Sciatic nerve (tissue), 2 donors: ENCODE measurements at regions not wholly inside any gene's neighbourhood (a gene's known extent, or its start where the extent isn't known, plus 50 kb on each side); places are given as distances from the start of the nearest gene placed in this dataset.

Experiments
- ATAC-seq: fragments of 200-7000 bp; cut with Tn5 transposase; one replicate; pipeline ENCODE4 v1.9.1; 2020; ENCODE audit warnings: mild to moderate bottlenecking, moderate library complexity
- DNase-seq: peaks from one replicate; pipeline ENCODE4 v3.0.0-alpha.2; 2020; ENCODE audit warnings: low spot score
- intact Hi-C: fragments of 100-400 bp; cut with DNase I; formaldehyde crosslinking; loops from one replicate; pipeline ENCODE4 v1.14.2; 2022
- donor health status: DM: no; HTN: no; CAD: no.
- donor health status: DM: no; HTN: no; CAD: no.

DNA sequence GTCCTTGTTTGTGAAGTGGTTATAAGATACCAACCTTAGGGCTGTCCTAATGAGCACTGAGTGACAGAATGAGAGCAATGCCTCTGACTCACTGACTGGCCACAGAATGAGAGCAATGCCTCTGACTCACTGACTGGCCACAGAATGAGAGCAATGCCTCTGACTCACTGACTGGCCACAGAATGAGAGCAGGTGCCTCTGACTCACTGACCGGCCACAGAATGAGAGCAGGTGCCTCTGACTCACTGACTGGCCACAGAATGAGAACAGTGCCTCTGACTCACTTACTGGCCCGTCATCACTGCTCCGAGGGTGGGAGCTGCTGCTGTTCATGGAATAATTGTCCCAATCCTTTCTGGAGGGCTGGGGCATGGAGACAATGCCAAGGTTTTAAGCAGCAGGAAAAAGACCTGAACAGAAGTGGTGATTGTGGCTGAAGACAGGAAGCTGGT, 265.2 kb upstream of the PPP2R2D start:
- intact Hi-C loops, result no loop called here
- ATAC-seq, result no peak
- DNase-seq, result no peak

DNA sequence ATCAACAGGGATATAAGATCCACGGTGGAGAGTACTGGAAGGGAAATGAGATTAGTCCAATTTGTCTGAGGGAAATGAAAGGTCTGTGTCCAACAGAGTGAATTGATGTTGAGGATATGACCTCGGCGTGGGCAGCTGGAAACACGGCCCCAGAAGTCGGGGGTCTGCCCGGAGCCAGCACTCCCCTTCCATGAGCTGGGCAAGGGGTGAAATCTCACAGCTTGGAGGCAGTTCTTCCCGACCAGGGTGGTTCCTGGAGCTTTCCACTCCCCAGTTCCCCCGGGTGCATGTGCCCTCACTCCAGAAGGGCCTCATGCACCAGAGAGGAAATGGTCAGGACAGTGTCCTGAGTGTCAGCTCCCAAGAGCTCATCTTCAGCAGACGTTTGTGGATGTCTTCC, 264.7 kb upstream of the PPP2R2D start:
- ATAC-seq, result no peak
- DNase-seq, result no peak
- intact Hi-C loops, result no loop called here

DNA sequence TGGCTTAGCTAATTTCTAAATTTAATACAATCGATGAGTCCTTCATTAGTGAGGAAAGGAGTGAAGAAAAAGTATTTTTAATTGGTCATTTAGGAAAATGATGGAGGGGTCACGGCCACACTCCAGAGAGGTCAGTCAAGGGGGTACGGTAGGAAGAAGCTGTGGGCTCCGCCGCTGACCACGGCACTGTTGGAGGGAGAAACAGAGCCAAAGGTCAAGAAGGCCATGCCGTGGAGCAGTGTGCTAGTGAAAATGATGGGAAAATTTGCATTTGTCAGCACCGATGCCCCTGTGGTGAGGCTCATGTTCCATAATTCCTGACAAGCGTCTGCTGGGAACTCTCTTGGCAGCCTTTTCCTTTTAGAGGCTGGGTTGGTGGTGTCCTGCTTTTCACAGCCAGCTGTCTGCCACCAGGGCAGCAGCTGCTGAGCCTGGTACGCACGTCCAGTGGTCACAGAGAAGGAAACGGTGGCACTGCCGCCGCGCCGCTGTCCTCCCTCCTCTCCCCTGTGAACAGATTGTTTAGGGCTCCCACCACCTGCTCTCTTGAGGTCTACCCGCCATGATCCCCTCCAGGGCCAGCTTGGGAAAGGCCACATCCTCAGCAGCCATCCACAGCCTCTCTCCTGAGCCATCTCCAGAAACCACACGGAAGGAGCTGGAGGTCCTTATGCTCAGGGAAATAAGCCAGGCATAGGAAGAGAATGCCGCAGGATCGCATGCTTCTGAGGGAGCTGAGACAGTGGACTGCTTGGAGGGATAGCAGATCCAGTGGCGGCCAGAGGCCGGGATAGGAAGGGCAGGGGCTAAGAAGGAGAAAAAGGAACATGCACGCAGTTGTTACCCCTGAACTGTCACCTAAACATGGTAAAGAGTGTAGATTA, 263.7 kb upstream of the PPP2R2D start:
- DNase-seq, result no peak

DNA sequence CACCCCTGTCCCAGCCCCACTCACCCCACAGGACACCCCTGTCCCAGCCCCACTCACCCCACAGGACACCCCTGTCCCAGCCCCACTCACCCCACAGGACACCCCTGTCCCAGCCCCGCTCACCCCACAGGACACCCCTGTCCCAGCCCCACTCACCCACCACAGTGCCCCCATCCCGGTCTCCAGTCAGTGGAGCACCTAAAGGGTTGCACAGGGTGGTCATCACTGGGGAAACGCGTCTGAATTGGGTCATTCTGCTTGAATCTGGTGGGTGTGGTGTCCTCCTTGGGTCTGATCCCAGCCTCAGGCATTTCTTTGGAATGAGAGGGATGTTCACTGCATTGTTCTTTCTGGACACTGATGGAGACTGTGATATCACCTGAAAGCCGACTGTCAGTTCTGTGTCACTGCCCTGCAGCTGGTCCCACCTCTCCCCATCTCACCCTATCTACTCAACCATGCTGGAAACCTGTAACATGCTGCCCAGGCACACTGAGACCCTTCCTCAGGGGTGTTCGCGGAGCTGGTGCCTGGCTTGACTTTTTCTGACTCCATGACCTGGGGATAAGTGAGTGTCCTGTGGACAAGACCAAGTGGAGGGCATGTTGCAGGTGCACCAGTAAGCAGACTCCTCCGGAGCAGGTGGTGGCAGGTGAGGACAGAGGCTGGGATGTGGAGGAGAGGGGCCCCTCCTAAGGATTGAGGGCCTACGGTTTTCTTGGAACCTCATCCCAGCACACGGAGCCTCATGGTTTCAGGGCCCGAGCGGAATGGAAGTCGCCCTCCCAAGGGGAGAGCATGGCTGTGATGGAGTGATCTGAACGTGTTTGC, 262.5 kb upstream of the PPP2R2D start:
- DNase-seq, result no peak
- intact Hi-C loops, result no loop called here

More for the DNA sequence above, 263.7 kb upstream of the PPP2R2D start:
- ATAC-seq, result no peak
- intact Hi-C loops, result no loop called here

DNA sequence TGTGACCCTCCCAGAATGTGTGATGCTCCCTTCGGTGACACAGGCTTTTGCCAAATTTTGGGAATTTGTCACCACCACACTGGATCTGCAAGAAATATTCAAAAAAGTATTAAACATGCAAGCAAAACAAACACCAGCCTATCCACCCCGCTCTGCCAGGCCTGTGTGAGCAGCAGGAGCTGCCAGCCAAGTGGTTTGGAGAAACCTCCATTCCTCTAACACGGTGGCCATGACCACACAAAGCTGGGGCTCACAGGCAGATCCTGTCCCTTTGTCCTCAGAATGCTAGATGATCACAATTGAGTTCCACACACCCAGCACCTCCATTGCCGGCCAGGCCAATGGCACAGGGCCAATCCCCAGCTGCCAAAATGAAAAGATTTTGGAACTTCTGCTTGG, 261.9 kb upstream of the PPP2R2D start:
- ATAC-seq (no peak), DNase-seq (no peak)
- intact Hi-C loops, result no loop called here

More for the DNA sequence above, 262.5 kb upstream of the PPP2R2D start:
- no peak for ATAC-seq

DNA sequence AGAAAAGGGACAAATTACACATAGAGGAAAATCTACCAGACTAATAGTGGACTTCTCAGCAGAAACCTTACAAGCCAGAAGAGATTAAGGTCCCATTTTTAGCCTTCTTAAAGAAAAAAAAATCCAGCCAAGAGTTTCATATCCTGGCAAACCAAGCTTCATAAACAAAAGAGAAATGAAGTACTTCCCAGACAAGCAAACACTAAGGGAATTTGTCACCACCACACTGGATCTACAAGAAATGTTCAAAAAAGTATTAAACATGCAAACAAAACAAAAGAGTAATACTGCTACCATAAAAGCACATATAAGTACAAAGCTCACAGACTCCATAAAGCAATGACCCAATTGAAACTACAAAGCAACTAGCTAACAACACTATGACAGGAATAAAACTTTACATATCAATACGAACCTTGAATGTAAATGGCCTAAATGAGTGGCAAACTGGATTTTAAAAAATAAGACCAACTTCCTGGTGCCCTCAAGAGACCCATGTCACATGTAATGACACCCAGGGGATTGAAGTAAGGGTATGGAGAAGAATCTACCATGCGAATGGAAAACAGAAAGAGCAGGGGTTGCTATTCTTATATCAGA, 260.7 kb upstream of the PPP2R2D start:
- intact Hi-C loops, result no loop called here
- no peak for DNase-seq
- ATAC-seq, result no peak

DNA sequence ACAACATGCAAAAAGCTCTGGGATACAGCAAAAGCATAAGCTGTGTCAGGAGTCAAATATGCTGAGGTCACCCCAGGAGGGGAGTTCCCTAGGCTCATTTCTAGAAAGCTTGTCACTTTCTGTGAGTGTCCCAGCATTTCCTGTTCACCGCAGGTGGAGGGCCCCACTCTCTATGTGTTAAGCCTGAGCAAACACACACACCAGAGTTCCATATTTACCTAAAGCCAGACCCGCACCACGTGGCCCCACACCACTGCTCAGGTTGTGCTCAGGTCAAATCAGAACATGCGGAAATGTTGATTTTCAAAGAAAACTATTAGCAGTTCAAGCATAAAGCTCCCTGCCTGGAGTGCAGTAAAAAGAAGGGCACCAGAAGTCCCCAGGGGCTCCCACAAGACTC, 259.6 kb upstream of the PPP2R2D start:
- intact Hi-C loops, result no loop called here
- no peak for DNase-seq
- no peak for ATAC-seq

DNA sequence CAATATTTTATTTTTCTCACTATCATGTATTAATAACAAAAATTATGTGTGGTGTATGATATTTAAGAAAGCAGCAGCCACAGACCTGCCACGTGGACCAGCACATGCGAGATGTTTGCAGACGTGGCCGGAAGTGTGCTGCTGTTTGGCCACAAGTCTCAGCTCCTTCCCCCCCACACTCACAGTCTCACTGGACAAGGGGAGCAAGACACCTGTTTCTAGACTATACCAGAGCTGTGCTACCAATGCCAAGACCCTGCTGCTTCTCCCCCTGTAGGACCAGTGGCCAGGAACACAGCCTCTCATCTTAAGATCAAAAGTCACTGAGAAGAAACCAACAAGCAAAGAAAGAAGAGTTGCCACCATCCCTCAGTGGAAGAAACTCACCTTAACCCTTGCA, 258.9 kb upstream of the PPP2R2D start:
- ATAC-seq, result no peak

DNA sequence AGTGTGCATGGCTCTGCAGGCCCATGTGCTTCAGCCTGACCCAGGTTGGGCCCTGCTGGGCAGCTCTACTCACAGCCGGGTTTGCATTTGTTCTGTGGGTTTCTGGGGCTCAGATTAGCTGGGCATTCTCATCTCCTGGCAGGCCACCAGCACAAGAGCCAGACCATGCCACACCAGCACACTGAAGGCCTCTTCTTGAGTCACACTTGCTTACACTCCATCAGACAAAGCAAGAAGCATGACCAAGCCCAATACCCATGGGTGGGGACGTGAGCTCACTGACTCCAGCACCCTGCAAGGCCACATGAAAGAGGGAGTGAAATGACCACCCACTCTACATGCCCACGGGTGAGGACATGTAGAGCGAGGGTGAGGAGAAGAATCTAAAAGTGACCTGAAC, 257.8 kb upstream of the PPP2R2D start:
- intact Hi-C loops, result no loop called here
- no peak for DNase-seq
- ATAC-seq, result no peak

More for the DNA sequence above, 258.9 kb upstream of the PPP2R2D start:
- intact Hi-C loops, result no loop called here
- no peak for DNase-seq

DNA sequence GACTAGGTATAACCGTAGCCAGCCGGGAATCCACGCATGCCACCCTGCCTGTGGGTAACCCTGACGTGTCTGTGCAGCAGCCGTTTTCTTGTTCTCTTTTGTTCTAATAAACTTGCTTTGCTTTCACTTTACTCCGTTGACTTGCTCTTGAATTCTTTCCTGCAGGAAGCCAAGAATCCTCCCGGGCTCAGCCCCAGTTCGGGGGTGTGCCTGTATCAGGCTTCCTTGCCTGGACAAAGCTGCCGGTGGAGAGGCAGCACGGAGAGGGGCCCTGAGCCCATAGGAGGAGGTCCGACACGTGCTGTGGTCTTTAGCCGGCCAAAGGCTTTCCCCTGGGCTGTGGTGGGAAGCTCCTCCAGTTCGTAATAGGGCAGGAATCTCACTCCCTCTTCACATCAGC, 256.5 kb upstream of the PPP2R2D start:
- DNase-seq, result no peak
- peak; percentile 78 for ATAC-seq
- intact Hi-C loops, result no loop called here

DNA sequence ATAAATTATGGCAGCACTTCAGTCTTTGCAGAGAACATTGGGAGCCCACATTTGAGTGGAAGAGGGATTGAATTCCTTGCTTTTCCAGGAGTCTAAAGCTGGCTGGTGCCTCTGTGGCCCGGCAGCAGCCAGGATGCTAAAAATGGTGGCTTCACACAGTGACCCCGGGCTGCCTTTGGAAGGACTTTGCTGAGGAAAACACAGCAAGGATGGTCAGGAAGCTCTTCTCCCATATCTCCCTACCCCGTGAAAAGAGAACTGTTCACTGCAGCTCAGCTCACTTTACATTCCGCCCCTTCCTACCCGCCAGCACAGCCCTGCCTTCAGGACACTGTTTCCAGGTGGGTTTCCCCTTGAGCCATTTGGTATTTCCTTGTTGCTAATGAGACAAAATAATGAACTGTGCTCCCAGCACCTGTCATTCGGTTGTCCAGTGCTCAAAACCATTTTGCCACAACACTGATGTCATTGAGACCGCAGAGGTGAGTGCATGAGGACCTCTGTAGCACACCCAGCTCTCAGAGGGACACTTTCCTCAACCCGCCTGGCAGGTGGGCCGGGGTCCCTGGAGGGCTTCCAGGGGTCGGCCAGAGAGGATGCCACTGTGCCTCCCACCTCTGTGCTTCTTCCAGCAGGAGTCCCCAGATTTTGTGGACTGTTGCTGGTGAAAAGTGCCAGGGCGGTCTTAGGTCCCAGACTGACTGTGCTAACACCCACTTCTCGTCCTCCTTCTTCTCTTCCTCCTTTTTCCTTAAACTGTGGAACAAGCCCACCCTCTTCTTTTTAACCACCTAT, 255.7 kb upstream of the PPP2R2D start:
- ATAC-seq (no peak), DNase-seq (no peak)
- intact Hi-C loops, result loop anchor here (5.0 kb wide), 1 partner anchor 1573 kb away; no protein-coding TSS in a partner anchor

DNA sequence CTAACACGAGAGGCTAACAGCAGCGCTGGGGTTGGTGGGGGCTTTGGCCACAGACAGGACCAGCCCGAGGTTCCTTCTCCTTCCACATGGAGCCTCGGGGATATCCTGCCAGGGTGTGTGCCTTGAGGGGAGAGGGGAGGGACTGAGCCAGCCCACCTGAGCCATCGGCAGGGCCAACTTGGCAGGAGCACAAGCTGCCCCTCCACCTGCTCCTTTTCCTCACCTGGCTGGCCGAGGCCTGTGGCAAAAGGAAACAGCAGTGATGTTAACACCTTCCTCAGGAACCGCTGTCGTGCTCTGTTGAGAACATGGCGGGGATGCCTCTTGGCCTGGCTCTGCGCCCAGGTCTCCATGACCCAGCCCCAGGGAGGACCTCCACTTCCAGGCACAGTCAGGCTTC, 255.1 kb upstream of the PPP2R2D start:
- no peak for DNase-seq
- intact Hi-C loops, result loop anchor here (5.0 kb wide), 1 partner anchor 1573 kb away; no protein-coding TSS in a partner anchor
- ATAC-seq, result no peak

DNA sequence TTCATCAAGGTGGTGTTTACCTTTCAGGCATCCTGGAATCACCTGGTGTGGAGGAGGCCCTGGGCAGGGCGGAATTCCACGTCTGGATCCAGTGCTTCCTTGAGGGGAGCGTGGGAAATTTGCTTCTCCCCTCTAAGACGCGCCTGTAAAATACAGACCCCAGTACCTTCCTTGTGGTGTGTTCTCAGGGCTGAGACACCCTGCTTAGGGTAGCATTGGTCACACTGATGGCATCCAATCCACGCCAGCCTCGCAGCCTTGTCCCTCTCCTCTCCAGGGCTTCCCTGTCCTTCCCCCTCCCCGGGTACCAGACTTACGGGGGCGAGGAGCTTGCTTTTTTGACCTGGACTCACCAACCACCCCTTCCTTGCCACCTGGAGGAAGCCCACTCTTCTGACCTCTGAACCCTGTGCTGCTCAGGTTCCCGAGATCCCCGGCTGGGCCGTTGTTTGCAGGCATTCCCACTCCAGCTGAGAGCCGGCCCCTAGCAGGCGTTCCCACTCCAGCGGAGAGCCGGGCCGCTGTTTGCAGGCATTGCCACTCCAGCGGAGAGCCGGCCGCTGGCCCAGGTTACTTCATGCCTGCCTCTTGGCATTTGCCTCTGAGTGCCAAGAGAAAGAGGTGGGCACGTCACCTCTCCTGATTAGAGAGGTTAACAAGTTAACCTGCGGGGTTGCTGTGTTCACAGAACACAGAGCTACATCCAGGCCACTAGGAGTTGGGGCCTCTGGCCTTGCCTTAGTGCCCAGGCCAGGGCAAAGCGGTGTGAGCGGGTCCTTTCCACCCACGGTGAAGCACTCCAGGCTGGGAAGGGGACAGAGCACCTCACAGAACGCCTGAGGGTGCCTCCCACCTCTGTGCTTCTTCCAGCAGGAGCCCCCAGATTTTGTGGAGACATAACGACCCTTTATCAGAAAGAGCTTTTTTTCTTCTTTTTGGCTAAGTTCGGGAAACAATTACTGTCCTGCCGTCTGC, 254.0 kb upstream of the PPP2R2D start:
- DNase-seq, result no peak
- intact Hi-C loops, result loop anchor here (5.0 kb wide), 1 partner anchor 1575 kb away; no protein-coding TSS in a partner anchor
- no peak for ATAC-seq

DNA sequence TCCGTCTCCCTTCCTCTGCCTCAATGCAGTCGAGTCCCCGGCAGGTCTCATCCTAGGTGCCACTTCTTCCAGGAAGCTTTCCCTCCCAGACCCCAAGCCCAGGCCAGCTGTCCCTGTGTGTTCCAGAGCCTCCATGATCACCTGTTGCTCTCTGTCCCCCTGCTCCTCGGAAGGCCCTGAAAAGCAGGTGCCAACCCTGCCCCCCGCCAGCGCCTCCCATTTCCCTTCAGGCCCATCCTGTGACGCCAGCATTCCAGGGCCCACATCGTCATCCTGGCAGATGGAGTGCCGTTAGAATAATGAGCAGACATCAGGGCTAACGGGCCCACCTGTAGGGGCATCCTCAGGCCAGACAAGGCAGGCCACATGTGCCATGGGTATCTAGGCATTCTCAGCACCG, 253.0 kb upstream of the PPP2R2D start:
- ATAC-seq (no peak), DNase-seq (no peak)
- intact Hi-C loops, result loop anchor here (5.0 kb wide), 1 partner anchor 1575 kb away; no protein-coding TSS in a partner anchor

DNA sequence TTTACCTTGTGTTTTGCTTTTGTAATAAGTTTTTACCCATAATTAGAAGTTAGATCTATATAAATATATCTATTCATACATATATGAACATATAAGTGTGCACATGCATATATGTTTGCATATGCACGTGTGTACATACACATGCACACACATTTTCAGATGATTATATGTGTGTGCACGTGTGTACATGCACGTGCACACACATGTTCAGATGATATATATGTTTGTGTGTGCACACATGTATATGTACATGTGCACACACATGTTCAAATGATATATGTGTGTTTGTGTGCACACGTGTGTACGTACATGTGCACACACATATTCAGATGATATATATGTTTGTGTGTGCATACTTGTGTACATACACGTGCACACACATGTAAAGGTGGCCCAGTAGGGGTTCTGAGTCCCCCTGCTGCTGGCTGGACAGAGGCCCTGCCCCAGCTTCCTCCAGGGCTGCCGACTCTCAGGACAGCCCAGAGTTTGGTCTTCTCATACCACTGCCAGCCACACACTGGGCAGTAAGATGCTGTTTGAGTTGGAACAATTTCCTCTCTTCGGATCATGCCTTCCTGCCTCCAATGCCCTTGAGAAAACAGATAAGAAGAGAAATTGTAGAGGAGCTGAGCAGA, 252.3 kb upstream of the PPP2R2D start:
- intact Hi-C loops, result loop anchor here (5.0 kb wide), 1 partner anchor 1576 kb away; no protein-coding TSS in a partner anchor
- ATAC-seq, result no peak
- no peak for DNase-seq

DNA sequence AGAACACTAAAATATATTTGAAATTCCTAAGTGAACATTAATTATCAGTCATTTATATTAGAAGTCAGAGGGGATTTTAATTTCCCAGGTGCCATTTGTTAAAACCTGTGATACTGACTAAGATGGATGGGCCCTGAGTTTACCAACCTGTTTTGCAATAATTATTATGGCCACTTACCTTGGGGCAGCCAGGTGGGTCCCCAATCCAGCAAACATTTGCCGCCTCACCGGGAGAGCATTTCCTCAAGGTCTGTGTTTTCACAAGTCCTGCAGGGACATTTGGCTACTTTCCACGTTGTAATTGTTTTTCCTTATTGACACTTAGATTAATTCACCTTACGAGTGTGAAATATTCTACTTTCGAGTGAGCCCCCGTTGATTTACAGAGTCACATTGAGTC, 251.2 kb upstream of the PPP2R2D start:
- DNase-seq, result no peak
- ATAC-seq, result no peak
- intact Hi-C loops, result loop anchor here (5.0 kb wide), 1 partner anchor 1577 kb away; no protein-coding TSS in a partner anchor

DNA sequence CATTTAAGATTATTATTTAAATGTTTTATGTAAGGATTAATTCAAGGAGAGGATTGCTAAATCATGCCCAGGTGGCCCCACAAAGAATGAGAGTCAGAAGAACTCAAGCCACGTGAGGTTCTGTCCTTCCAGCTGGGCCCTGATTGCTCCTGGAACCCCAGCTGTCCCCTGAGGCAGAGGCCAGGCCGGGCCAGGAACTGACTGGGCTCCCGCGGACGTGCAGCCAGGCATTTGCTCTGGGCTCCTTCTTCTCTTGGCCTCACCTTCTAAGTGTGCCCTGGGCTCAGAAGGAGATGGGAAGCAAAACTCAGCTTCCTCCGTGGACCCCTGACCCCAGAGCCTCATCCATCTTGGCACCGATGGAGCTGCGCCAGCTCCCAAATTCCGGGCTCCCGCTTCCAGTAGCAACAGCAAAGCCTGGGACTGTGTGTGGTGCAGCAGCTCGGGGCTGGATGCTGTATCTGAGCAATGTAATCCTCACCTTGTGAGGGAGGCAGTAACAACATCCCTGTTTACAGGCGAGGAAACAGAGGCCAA, 250.6 kb upstream of the PPP2R2D start:
- ATAC-seq (no peak), DNase-seq (no peak)
- intact Hi-C loops, result no loop called here
